ENCODE measurements at regions not wholly inside any gene's neighbourhood (a gene's known extent, or its start where the extent isn't known, plus 50 kb on each side); places are given as distances from the start of the nearest gene placed in this dataset.

GRCh38 chr9:93900971-93901861, 53.9 kb downstream of the BARX1 start:
- no peak overlapping the region for H3K27ac ChIP-seq (ENCODE audit: low read depth, low read length)
- no peaks in the 10 kb centered on the region for H3F3A ChIP-seq (ENCODE audit: control insufficient read depth, insufficient read depth)
- TF ChIP-seq EZH2phosphoT487 (IDR thresholded peaks at IDR 0.05; ENCODE audit: borderline replicate concordance, low read length) (no peak), CTCF (IDR thresholded peaks at IDR 0.05; ENCODE audit: low read depth, low read length, poor library complexity, severe bottlenecking) (no peak)
- H3K9me3 ChIP-seq (ENCODE audit: control insufficient read depth, insufficient read depth, low read length) = no peaks in the 10 kb centered on the region
- H3K27me3 ChIP-seq (ENCODE audit: control insufficient read depth, low read length) = no peaks in the 10 kb centered on the region
- no peaks in the 10 kb centered on the region for H3K4me1 ChIP-seq (ENCODE audit: control insufficient read depth, low read length)
- no peak overlapping the region for H3K4me3 ChIP-seq (ENCODE audit: low read length)
- no peaks in the 10 kb centered on the region for H3K79me2 ChIP-seq (ENCODE audit: control insufficient read depth, low read length)
- H3K4me2 ChIP-seq (ENCODE audit: low read length) = no peak overlapping the region
- no peaks in the 10 kb centered on the region for H4K20me1 ChIP-seq (ENCODE audit: control insufficient read depth, insufficient read depth, low read depth, low read length)
- no peaks in the 10 kb centered on the region for H3K36me3 ChIP-seq (ENCODE audit: control insufficient read depth, low read length)
- no peaks in the 10 kb centered on the region for H3K9me2 ChIP-seq (replicated peaks; ENCODE audit: control insufficient read depth, low read length)

GRCh38 chr9:93900436-93900819, 54.7 kb downstream of the BARX1 start:
- Histone ChIP-seq H3K9me2 (replicated peaks; ENCODE audit: control insufficient read depth, low read length) (no peaks in the 10 kb centered on the region), H3K36me3 (ENCODE audit: control insufficient read depth, low read length) (no peaks in the 10 kb centered on the region), H3F3A (ENCODE audit: control insufficient read depth, insufficient read depth) (no peaks in the 10 kb centered on the region), H4K20me1 (ENCODE audit: control insufficient read depth, insufficient read depth, low read depth, low read length) (no peaks in the 10 kb centered on the region), H3K4me3 (ENCODE audit: low read length) (no peak overlapping the region), H3K4me1 (ENCODE audit: control insufficient read depth, low read length) (no peaks in the 10 kb centered on the region), H3K27ac (ENCODE audit: low read depth, low read length) (no peak overlapping the region), H3K79me2 (ENCODE audit: control insufficient read depth, low read length) (no peaks in the 10 kb centered on the region), H3K27me3 (ENCODE audit: control insufficient read depth, low read length) (no peaks in the 10 kb centered on the region), H3K4me2 (ENCODE audit: low read length) (no peak overlapping the region), H3K9me3 (ENCODE audit: control insufficient read depth, insufficient read depth, low read length) (no peaks in the 10 kb centered on the region)
- no peak for TF ChIP-seq CTCF (IDR thresholded peaks at IDR 0.05; ENCODE audit: low read depth, low read length, poor library complexity, severe bottlenecking)
- no peak for TF ChIP-seq EZH2phosphoT487 (IDR thresholded peaks at IDR 0.05; ENCODE audit: borderline replicate concordance, low read length)

- H3F3A ChIP-seq (ENCODE audit: control insufficient read depth, insufficient read depth) = no peaks in the 10 kb centered on the region
- H3K9me3 ChIP-seq (ENCODE audit: control insufficient read depth, insufficient read depth, low read length) = no peaks in the 10 kb centered on the region
- no peak overlapping the region for H3K27ac ChIP-seq (ENCODE audit: low read depth, low read length)
- no peak for TF ChIP-seq CTCF (IDR thresholded peaks at IDR 0.05; ENCODE audit: low read depth, low read length, poor library complexity, severe bottlenecking)
- no peak for TF ChIP-seq EZH2phosphoT487 (IDR thresholded peaks at IDR 0.05; ENCODE audit: borderline replicate concordance, low read length)
- no peak overlapping the region for H3K4me2 ChIP-seq (ENCODE audit: low read length)
- H3K36me3 ChIP-seq (ENCODE audit: control insufficient read depth, low read length) = no peaks in the 10 kb centered on the region
- H3K79me2 ChIP-seq (ENCODE audit: control insufficient read depth, low read length) = no peaks in the 10 kb centered on the region
- H3K27me3 ChIP-seq (ENCODE audit: control insufficient read depth, low read length) = no peaks in the 10 kb centered on the region
- no peaks in the 10 kb centered on the region for H4K20me1 ChIP-seq (ENCODE audit: control insufficient read depth, insufficient read depth, low read depth, low read length)
- no peak overlapping the region for H3K4me3 ChIP-seq (ENCODE audit: low read length)
- H3K9me2 ChIP-seq (replicated peaks; ENCODE audit: control insufficient read depth, low read length) = no peaks in the 10 kb centered on the region
- no peaks in the 10 kb centered on the region for H3K4me1 ChIP-seq (ENCODE audit: control insufficient read depth, low read length)
Observed at GRCh38 chr9:93899609-93900435, 55.3 kb downstream of the BARX1 start.

All from DOHH2 (cell line).